Endodermal cell (in vitro differentiated cells): ENCODE measurements at regions not wholly inside any gene's neighbourhood (a gene's known extent, or its start where the extent isn't known, plus 50 kb on each side); places are given as distances from the start of the nearest gene placed in this dataset.

Source experiments
- DNase-seq: peaks from one replicate; pipeline ENCODE4 v3.0.0-alpha.2; 2017
- H3K27ac ChIP-seq: 2 replicates; pipeline ENCODE4 v1.5.1; 2013; ENCODE audit warnings: mild to moderate bottlenecking, low read depth, low read length, moderate library complexity
- H3K27me3 ChIP-seq: 2 replicates; pipeline ENCODE4 v1.6.1; 2013; ENCODE audit warnings: mild to moderate bottlenecking, low read length, moderate library complexity; ENCODE audit not compliant: insufficient read depth, control insufficient read depth, poor library complexity, severe bottlenecking
- H3K36me3 ChIP-seq: 2 replicates; pipeline ENCODE4 v1.7.0; 2013; ENCODE audit warnings: mild to moderate bottlenecking, low read length, moderate library complexity; ENCODE audit not compliant: control insufficient read depth, insufficient read depth
- H3K4me1 ChIP-seq: one replicate; pipeline ENCODE4 v1.7.0; 2013; ENCODE audit warnings: low read length; ENCODE audit not compliant: control insufficient read depth, insufficient read depth
- H3K4me3 ChIP-seq: 2 replicates; pipeline ENCODE4 v1.5.1; 2013; ENCODE audit warnings: mild to moderate bottlenecking, low read length, moderate library complexity
- H3K9ac ChIP-seq: 2 replicates; pipeline ENCODE4 v1.6.1; 2013; ENCODE audit warnings: mild to moderate bottlenecking, low read length, moderate library complexity; ENCODE audit not compliant: poor library complexity, severe bottlenecking; ENCODE audit errors: extremely low read depth
- H3K9me3 ChIP-seq: 2 replicates; pipeline ENCODE4 v1.6.1; 2013; ENCODE audit warnings: mild to moderate bottlenecking, low read length, moderate library complexity; ENCODE audit not compliant: control insufficient read depth
- H3K27ac Mint-ChIP-seq: 2 replicates; pipeline ENCODE4 v1.8.0; 2020; ENCODE audit warnings: mixed read lengths
- H3K27me3 Mint-ChIP-seq: 2 replicates; pipeline ENCODE4 v1.8.0; 2021; ENCODE audit warnings: mild to moderate bottlenecking, mixed read lengths; ENCODE audit not compliant: insufficient read depth
- H3K36me3 Mint-ChIP-seq: 2 replicates; pipeline ENCODE4 v1.8.0; 2020; ENCODE audit warnings: low read depth, mixed read lengths
- H3K4me1 Mint-ChIP-seq: 2 replicates; pipeline ENCODE4 v1.8.0; 2020; ENCODE audit warnings: mixed read lengths
- H3K4me3 Mint-ChIP-seq: 2 replicates; pipeline ENCODE4 v1.8.0; 2020; ENCODE audit warnings: mild to moderate bottlenecking, moderate library complexity, mixed read lengths
- H3K9me3 Mint-ChIP-seq: 2 replicates; pipeline ENCODE4 v1.8.0; 2020; ENCODE audit warnings: mild to moderate bottlenecking, mixed read lengths
- WGBS, 2 experiments: methylation state at CpG; one replicate each; pipeline versions ENCODE4 v1.1.5 to v1.1.7; 2013; ENCODE audit warnings: missing lambda C conversion rate in 2 of 2, mixed read lengths in 1 of 2; ENCODE audit not compliant: insufficient coverage in 1 of 2, insufficient read length in 1 of 2; 5-methylcytosine and 5-hydroxymethylcytosine counted together
- TF ChIP-seq, protein P1 (sequence below): fragments of 200-600 bp; sonication (generic); conservative IDR thresholded peaks from 2 replicates; pipeline ENCODE4 v1.5.0; 2021; ENCODE audit warnings: antibody characterized with exemption, mild to moderate bottlenecking

DNA sequence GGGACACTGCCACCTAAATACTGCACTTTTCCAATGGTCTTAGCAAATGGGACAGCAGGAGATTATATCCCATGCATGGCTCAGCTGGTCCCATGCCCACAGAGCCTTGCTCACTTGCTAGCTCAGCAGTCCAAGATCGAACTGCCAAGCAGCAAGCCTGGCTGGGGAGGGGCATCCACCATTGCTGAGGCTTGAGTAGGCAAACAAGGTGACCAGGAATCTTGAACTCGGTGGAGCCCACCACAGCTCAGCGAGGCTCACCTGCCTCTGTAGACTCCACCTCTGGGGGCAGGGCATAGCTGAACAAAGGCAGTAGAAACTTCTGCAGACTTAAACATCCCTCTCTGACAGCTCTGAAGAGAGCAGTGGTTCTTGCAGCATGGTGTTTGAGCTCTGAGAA, 370.8 kb upstream of the MGAT4C start:
- H3K27me3 ChIP-seq, result no peaks in the 10 kb centered on the region
- H3K27me3 Mint-ChIP-seq, result no peaks in the 10 kb centered on the region
- DNase-seq, result no peak
- no peaks in the 10 kb centered on the region for H3K4me1 Mint-ChIP-seq
- no peak overlapping the region for H3K9ac ChIP-seq
- TF ChIP-seq, protein P1, sequence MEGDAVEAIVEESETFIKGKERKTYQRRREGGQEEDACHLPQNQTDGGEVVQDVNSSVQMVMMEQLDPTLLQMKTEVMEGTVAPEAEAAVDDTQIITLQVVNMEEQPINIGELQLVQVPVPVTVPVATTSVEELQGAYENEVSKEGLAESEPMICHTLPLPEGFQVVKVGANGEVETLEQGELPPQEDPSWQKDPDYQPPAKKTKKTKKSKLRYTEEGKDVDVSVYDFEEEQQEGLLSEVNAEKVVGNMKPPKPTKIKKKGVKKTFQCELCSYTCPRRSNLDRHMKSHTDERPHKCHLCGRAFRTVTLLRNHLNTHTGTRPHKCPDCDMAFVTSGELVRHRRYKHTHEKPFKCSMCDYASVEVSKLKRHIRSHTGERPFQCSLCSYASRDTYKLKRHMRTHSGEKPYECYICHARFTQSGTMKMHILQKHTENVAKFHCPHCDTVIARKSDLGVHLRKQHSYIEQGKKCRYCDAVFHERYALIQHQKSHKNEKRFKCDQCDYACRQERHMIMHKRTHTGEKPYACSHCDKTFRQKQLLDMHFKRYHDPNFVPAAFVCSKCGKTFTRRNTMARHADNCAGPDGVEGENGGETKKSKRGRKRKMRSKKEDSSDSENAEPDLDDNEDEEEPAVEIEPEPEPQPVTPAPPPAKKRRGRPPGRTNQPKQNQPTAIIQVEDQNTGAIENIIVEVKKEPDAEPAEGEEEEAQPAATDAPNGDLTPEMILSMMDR, result no peak
- H3K9me3 Mint-ChIP-seq, result peaks cover 47% of the 10 kb centered on the region
- H3K27ac Mint-ChIP-seq, result no peak overlapping the region
- H3K9me3 ChIP-seq, result peaks cover 34% of the 10 kb centered on the region
- no peaks in the 10 kb centered on the region for H3K36me3 ChIP-seq
- H3K4me3 ChIP-seq, result no peak overlapping the region
- 75 to 90% methylated on average over 1 to 3 of the region's 3 CpGs for WGBS, 2 experiments
- no peak overlapping the region for H3K27ac ChIP-seq
- H3K36me3 Mint-ChIP-seq, result no peaks in the 10 kb centered on the region
- H3K4me1 ChIP-seq, result no peaks in the 10 kb centered on the region
- H3K4me3 Mint-ChIP-seq, result no peak overlapping the region

DNA sequence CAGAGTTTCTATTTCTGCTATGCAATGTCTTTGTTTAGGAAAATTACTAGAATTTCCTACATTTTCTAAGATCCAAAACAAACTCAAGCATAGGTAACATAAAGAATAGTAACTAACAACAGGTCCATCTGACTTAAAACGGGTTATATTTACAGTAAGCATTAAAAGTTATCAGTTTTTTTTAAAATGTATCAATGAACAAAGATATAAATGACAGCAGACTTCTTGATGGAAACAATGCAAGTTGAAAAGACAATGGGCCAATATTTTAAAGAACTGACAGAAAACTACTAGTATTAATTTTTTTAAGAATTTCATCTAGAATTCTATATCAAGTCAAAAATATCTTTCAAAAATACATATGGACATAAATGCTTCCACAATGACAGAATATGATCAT, 367.1 kb upstream of the MGAT4C start:
- no peaks in the 10 kb centered on the region for H3K27me3 Mint-ChIP-seq
- H3K36me3 Mint-ChIP-seq, result no peaks in the 10 kb centered on the region
- Histone ChIP-seq H3K9me3 (peaks cover 34% of the 10 kb centered on the region), H3K27me3 (no peaks in the 10 kb centered on the region), H3K9ac (no peak overlapping the region), H3K4me1 (no peaks in the 10 kb centered on the region), H3K36me3 (no peaks in the 10 kb centered on the region), H3K27ac (no peak overlapping the region), H3K4me3 (no peak overlapping the region)
- H3K4me3 Mint-ChIP-seq, result no peak overlapping the region
- H3K9me3 Mint-ChIP-seq, result peaks cover 30% of the 10 kb centered on the region
- no peaks in the 10 kb centered on the region for H3K4me1 Mint-ChIP-seq
- DNase-seq, result no peak
- WGBS, 2 experiments, result 100% methylated on average over 1 of the region's 1 CpG; no CpG with 5 or more reads in 1 of the 2 experiments
- H3K27ac Mint-ChIP-seq, result no peak overlapping the region
- TF ChIP-seq, protein P1, result no peak

DNA sequence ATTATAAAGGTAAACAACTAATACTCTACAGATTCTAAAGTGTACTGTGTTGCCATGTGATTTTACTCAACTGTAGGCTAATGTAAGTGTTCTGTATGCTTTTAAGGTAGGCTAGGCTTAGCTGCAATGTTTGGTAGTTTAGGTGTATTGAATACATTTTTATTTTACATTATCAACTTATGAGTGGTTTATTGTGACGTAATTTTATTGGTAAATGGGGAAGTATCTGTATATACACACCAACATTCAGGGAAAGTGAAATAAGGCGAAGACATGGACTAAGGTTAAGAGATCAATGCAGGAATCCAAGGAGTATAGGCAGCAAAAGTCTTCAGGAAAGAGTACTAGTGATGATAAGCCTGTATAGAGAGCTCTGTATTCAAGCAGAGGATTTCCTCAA, 365.8 kb upstream of the MGAT4C start:
- H3K4me3 ChIP-seq, result no peak overlapping the region
- H3K4me3 Mint-ChIP-seq, result no peak overlapping the region
- no peaks in the 10 kb centered on the region for H3K27me3 ChIP-seq
- H3K9me3 Mint-ChIP-seq, result peaks cover 22% of the 10 kb centered on the region
- TF ChIP-seq, protein P1, result no peak
- H3K36me3 Mint-ChIP-seq, result no peaks in the 10 kb centered on the region
- no peak overlapping the region for H3K9ac ChIP-seq
- no peaks in the 10 kb centered on the region for H3K4me1 ChIP-seq
- no peak overlapping the region for H3K27ac ChIP-seq
- DNase-seq, result no peak
- peaks cover 30% of the 10 kb centered on the region for H3K9me3 ChIP-seq
- no peaks in the 10 kb centered on the region for H3K27me3 Mint-ChIP-seq
- H3K27ac Mint-ChIP-seq, result no peak overlapping the region
- no peaks in the 10 kb centered on the region for H3K4me1 Mint-ChIP-seq
- WGBS, 2 experiments, result 94% methylated on average over 2 of the region's 2 CpGs; no CpG with 5 or more reads in 1 of the 2 experiments
- no peaks in the 10 kb centered on the region for H3K36me3 ChIP-seq
